Coronary artery (tissue), 2 donors: ENCODE measurements at regions not wholly inside any gene's neighbourhood (a gene's known extent, or its start where the extent isn't known, plus 50 kb on each side); places are given as distances from the start of the nearest gene placed in this dataset.

Source experiments
- DNase-seq: peaks from one replicate; pipeline ENCODE4 v3.0.0-alpha.2; 2017; ENCODE audit warnings: low spot score
- H3K27ac ChIP-seq, 2 donors: fragments of 200-600 bp; sonication (generic); one replicate each; pipeline ENCODE4 v1.5.1; 2016 to 2019
- H3K4me3 ChIP-seq: fragments of 200-600 bp; sonication (generic); 2 replicates; pipeline ENCODE4 v1.5.1; 2016; ENCODE audit warnings: mild to moderate bottlenecking, moderate library complexity
- TF ChIP-seq, protein P1 (sequence below): fragments of 200-600 bp; sonication (generic); IDR thresholded peaks from one replicate; pipeline ENCODE4 v1.5.1; 2019; ENCODE audit warnings: antibody characterized with exemption

DNA sequence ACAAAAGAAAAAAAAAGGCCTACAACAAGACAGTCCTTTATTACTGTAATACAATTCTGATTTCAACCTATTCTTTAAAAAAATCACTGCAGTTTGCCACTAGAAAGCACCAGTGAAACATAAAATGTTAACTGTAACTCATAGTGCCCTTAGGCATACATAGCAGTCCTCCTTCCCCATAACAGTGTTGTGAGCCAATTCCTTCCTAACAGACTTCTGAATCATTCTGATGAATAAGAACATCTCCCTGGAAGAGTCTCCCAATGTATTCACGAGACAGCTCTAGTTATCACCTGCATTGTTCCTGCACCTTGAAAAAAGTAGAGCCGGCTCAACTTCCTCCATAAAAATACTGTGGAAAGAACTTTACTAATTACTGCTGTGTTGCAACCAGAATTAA lies 213.6 kb upstream of the FSCB start:
- TF ChIP-seq, protein P1, sequence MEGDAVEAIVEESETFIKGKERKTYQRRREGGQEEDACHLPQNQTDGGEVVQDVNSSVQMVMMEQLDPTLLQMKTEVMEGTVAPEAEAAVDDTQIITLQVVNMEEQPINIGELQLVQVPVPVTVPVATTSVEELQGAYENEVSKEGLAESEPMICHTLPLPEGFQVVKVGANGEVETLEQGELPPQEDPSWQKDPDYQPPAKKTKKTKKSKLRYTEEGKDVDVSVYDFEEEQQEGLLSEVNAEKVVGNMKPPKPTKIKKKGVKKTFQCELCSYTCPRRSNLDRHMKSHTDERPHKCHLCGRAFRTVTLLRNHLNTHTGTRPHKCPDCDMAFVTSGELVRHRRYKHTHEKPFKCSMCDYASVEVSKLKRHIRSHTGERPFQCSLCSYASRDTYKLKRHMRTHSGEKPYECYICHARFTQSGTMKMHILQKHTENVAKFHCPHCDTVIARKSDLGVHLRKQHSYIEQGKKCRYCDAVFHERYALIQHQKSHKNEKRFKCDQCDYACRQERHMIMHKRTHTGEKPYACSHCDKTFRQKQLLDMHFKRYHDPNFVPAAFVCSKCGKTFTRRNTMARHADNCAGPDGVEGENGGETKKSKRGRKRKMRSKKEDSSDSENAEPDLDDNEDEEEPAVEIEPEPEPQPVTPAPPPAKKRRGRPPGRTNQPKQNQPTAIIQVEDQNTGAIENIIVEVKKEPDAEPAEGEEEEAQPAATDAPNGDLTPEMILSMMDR = no peak
- Histone ChIP-seq H3K27ac (no peak overlapping the region), H3K4me3 (no peak overlapping the region)
- no peak for DNase-seq

DNA sequence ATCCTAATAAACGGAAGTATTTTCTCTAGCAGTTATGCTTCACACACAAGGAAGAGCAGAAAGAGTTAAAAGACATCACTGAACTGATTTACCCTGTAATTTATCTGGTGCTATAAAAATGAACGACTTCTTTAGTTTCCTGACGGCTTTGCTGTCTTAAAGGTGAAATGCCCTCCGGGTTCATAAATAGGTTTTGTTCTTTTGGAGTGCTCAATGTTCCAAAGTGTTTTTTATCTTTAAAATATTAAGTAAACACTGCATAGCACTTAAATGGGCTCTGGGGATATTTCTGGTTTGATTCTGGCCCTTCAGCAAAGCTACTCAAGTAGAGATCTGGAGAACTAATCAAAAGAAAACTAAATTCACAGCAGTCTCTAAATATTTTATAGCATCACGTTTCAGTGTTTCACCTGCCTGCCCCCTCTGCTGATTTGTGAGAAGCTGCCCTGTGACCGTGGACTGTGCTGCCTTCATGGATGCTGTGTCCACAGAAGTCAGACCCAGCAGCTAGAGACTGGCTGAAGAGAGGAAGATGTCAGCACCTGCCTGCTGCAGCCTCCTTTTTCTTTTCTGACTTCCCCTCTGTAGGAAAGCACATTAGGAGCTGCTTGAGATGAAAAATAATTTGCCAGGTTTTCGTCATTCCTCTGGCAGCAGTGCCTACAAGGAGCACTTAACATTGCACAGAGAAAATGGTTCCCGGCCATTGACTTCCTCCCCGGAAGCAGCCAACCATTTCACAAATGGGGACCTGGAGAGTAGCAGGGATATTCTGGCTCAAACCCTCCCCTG lies 205.1 kb upstream of the FSCB start:
- Histone ChIP-seq H3K27ac (no peak overlapping the region), H3K4me3 (no peak overlapping the region)
- no peak for DNase-seq
- TF ChIP-seq, protein P1 = no peak

DNA sequence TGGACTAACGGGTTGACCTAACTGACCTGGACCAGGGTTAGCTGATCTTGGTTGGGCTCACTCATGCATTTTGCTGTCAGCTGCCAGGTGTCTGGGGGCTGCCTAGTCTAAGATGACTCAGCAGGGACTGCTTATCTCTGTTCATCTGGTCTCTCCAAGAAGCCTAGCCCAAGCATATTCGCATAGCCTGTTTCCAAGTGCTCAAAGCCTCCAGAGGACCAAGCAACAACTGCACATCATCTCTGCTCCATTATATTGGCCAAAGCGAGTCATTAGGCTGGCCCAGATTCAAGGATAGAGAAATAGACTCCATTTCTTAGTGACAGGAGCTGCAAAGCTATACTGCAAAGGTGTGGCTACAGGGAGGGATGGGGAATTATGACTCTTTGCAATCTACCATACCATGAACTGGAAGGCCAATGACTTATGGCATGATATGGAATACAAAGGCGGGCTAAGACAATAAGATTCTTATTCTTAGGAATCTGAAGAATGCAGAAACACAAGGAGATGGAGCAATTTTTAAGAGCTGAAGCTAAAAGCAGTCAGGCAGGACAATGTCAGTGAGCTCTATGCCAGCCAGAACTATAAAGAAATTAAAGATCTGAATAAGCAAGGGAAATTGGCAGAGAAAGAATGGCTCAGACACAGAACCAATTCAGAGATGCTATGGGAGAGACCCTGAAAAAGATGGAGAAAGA lies 194.6 kb upstream of the FSCB start:
- no peak for DNase-seq
- TF ChIP-seq, protein P1 = no peak
- no peak overlapping the region for H3K27ac ChIP-seq
- H3K4me3 ChIP-seq = no peak overlapping the region

DNA sequence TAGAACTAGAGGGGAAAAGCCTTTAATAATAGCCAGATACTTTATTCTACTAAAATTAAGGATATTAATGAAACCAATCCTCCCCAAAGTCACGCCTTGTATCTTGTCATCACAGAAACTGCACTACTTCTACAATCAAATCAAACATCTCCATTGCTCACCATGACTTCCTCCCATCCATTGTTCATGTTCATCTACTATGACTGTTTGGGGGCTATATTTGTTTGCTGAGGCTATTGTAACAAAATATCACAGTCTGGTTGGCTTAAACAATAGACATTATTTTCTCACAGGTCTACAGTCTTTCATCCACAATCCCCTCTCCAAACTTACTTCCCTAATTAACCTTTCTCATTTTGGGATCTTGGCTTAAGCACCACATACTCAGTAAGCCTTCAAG lies 193.6 kb upstream of the FSCB start:
- TF ChIP-seq, protein P1 = no peak
- no peak overlapping the region for H3K4me3 ChIP-seq
- no peak overlapping the region for H3K27ac ChIP-seq
- DNase-seq = no peak

DNA sequence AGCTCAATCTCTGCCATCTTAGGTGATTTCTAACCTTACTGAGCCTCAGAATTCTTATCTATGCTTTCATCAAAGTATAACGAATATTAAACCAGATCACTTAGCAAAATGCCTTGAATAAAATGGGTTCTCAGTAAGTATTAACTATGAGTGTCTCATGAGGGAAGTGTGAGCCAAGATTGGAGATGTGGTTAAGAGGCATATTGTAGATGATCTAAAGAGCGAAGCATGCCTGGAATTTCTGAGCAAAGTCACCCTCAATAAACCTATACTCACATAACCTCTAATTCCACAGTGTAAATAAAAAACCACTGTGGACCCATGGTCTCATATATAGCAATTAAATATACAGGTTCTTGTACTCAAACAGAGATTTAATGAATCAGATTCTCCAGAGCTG lies 193.1 kb upstream of the FSCB start:
- TF ChIP-seq, protein P1 = no peak
- DNase-seq = no peak
- H3K27ac ChIP-seq = no peak overlapping the region
- H3K4me3 ChIP-seq = no peak overlapping the region

DNA sequence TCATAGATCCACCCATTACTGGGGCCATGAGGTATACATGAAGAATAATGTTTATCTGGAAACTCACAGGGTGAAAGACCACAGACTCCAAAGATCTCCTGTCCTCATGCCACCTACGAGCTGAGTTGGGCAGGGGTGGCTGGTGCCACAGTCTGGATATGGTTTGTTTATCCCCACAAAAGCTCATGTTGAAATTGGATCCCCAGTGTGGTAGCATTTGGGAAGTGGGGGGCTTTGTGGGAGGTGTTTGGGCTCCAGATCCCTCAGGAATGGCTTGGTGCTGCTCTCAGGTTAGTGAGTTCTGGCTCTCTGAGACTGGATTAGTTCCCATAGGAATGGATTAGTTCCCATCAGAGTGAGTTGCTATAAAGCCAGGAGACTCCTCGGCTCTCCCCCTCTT lies 192.3 kb upstream of the FSCB start:
- TF ChIP-seq, protein P1 = no peak
- no peak for DNase-seq
- H3K4me3 ChIP-seq = no peak overlapping the region
- no peak overlapping the region for H3K27ac ChIP-seq

DNA sequence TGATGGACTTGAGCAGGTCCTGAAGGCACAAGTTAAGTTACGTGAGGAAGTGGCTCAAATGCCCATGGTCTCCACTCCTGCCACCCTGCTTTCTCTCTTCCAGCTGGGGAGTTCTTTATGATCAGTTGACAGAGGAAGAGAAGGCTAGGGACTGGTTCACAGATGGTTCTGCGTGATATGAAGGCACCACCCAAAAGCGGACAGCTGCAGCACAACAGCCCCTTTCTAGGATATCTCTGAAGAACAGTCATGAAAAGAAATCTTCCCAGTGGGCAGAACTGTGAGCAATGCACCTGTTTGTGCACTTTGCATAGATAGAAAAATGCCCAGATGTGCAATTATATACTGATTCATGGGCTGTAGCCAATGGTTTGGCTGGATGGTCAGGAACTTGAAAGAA lies 162.4 kb upstream of the FSCB start:
- TF ChIP-seq, protein P1 = no peak
- Histone ChIP-seq H3K27ac (no peak overlapping the region), H3K4me3 (no peak overlapping the region)
- DNase-seq = no peak
